Pancreas (tissue), 10 donors: ENCODE measurements at regions not wholly inside any gene's neighbourhood (a gene's known extent, or its start where the extent isn't known, plus 50 kb on each side); places are given as distances from the start of the nearest gene placed in this dataset.
A peak's percentile ranks its signal among the peaks of the same experiment; 100 is the strongest.
"Not testable (repeated sequence)": the region's sequence is repeated elsewhere in the genome, so short reads cannot be mapped to it uniquely, and the experiment has no call there.

Source experiments
- ATAC-seq, 4 donors: fragments of 200-7000 bp; cut with Tn5 transposase; one replicate each; pipeline versions ENCODE4 v1.8.0 to v1.9.1; 2020; ENCODE audit warnings: mild to moderate bottlenecking in 4 of 4, moderate library complexity in 4 of 4
- DNase-seq, 6 donors: peaks; one replicate each; pipeline ENCODE4 v3.0.0-alpha.2; 2020
- FAIRE-seq: peaks from 2 replicates; lab custom pipeline; 2012; peaks lifted over from hg19 to GRCh38; lab: Jason Lieb, UNC
- H3K27ac ChIP-seq, 4 donors: fragments of 200-600 bp; sonication (generic); 1 replicate in 3 of 4; 2 replicates in 1 of 4; pipeline versions ENCODE4 v1.5.0 to v1.8.0; 2020
- H3K27me3 ChIP-seq, 4 donors: fragments of 200-600 bp; one replicate each; pipeline ENCODE4 v1.8.0; 2021
- H3K36me3 ChIP-seq, 3 donors: fragments of 200-600 bp; sonication (generic) in 1 of 3; one replicate each; pipeline versions ENCODE4 v1.5.0 to v1.8.0; 2020 to 2021
- H3K4me1 ChIP-seq, 3 donors: fragments of 200-600 bp; one replicate each; pipeline ENCODE4 v1.8.0; 2021
- H3K4me3 ChIP-seq, 4 donors: fragments of 200-600 bp; sonication (generic) in 2 of 4; one replicate each; pipeline versions ENCODE4 v1.5.0 to v1.8.0; 2020 to 2021
- H3K9me3 ChIP-seq, 4 donors: fragments of 200-600 bp; one replicate each; pipeline ENCODE4 v1.8.0; 2021
- CTCF ChIP-seq, 4 donors: fragments of 200-600 bp; sonication (generic) in 3 of 4; IDR thresholded peaks; one replicate each; pipeline versions ENCODE4 v1.5.0 to v1.8.0; 2021; ENCODE audit warnings: antibody characterized with exemption in 4 of 4
- WGBS, 2 donors: extraction: QIAGEN DNeasy Blood & Tissue Kit; methylation state at CpG; one replicate each; pipeline ENCODE4 v1.1.7; 2013; 5-methylcytosine and 5-hydroxymethylcytosine counted together
- intact Hi-C, 3 donors: fragments of 100-400 bp; cut with DNase I; formaldehyde crosslinking; loops; one replicate each; pipeline versions ENCODE4 v1.11.1 to v1.14.2; 2022
- donor health status: healthy with polysubstance abuse.
- donor health status: DM: no; HTN: no; CAD: no; lungs with moderate emphysema.
- donor health status: DM: no; HTN: no; CAD: no.
- donor health status: control.
- donor health status: control.
- donor health status: Bipolar disorder and iron deficiency.
- donor health status: DM: yes; HTN: yes; CAD: no.
- donor health status: DM: no; HTN: no; CAD: no.
- donor health status: DM: no; HTN: no; CAD: no.
- donor health status: DM: yes; HTN: yes; CAD: no.

- ATAC-seq (no peak), FAIRE-seq (no peak), DNase-seq (no peak)
- Histone ChIP-seq H3K36me3 (no peaks in the 10 kb centered on the region), H3K4me1 (no peaks in the 10 kb centered on the region), H3K27ac (no peak overlapping the region), H3K27me3 (no peaks in the 10 kb centered on the region), H3K4me3 (no peak overlapping the region), H3K9me3 (no peaks in the 10 kb centered on the region)
- TF ChIP-seq CTCF (IDR thresholded peaks at IDR 0.05), result no peak
- 89 to 93% methylated on average over 5 of the region's 5 CpGs for WGBS, 2 donors
- intact Hi-C loops, result no loop called here
Measured at GRCh38 chr6:15908871-15909270, 220.0 kb upstream of the MYLIP start.

GRCh38 chr6:15907914-15908518 lies 220.9 kb upstream of the MYLIP start:
- no peak overlapping the region for H3K4me3 ChIP-seq
- FAIRE-seq (no peak), ATAC-seq (peak; percentile 61 to 67 (median 66)), DNase-seq (peak in 2 of 6 donors; percentile 15 to 19)
- H3K27ac ChIP-seq, result no peak overlapping the region
- no peak for TF ChIP-seq CTCF (IDR thresholded peaks at IDR 0.05)
- no peaks in the 10 kb centered on the region for H3K4me1 ChIP-seq
- WGBS, 2 donors, result 53 to 54% methylated on average over 11 of the region's 11 CpGs
- no peaks in the 10 kb centered on the region for H3K27me3 ChIP-seq
- intact Hi-C loops, result no loop called here
- H3K9me3 ChIP-seq, result no peaks in the 10 kb centered on the region
- no peaks in the 10 kb centered on the region for H3K36me3 ChIP-seq

DNA sequence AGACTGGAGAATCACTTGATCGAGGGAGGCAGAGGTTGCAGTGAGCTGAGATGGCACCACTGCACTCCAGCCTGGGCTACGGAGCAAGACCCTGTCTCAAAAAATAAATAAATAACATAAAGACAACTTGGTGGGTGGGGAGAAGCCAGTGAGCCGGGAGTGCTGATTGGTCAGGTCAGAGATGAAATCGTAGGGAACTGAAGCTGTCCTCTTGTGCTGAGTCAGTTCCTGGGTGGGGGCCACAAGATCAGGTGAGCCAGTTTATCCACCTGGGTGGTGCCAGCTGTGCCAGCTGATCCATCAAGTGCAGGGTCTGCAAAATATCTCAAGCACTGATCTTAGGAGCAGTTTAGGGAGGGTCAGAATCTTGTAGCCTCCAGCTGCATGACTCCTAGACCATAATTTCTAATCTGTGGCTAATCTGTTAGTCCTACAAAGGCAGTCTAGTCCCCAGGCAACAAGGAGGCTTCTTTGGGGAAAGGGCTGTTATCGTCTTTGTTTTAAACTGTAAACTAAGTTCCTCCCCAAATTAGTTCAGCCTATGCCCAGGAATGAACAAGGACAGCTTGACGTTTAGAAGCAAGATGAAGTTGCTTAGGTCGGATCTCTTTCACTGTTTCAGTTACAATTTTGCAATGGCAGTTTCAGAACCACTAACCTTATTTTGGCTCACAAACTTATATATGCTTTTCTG lies 221.5 kb upstream of the MYLIP start:
- H3K27me3 ChIP-seq, H3K36me3 ChIP-seq, H3K9me3 ChIP-seq, intact Hi-C loops, DNase-seq, H3K4me1 ChIP-seq, H3K4me3 ChIP-seq, FAIRE-seq, H3K27ac ChIP-seq, ATAC-seq: not testable (repeated sequence)
- whole genome bisulfite sequencing, 2 donors, result 82 to 87% methylated on average over 7 of the region's 7 CpGs

DNA sequence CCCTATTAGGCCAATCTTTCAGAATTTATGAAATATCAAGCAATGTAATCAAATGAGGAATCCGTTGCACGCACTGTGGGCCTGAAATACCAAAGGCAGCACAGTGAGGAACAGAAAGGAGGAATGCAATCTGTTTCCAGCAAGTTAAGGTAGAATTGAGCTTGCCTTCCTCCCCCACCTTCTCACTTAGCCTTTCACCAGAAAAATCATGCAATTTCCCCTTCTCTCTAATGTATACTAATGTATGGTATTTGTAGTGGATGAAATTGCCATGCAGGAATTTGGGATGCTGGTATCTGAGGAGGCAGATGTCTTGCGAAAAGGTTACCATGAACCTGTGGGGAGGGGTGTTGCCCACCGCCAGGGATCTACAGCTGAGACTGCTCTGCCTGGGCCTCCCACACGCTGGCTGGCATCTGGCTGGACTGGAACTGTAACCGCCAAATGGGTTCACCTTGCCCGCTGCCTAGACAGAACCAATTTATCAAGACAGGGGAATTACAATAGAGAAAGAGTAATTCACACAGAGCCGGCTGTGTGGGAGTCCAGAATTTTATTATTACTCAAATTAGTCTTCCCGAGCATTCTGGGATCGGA lies 222.4 kb upstream of the MYLIP start:
- TF ChIP-seq CTCF (IDR thresholded peaks at IDR 0.05), result no peak
- H3K27ac ChIP-seq, result no peak overlapping the region
- WGBS, 2 donors, result 79 to 84% methylated on average over 10 of the region's 10 CpGs
- ATAC-seq (peak in 1 of 4 donors; percentile 31), DNase-seq (no peak), FAIRE-seq (no peak)
- intact Hi-C loops, result no loop called here
- H3K27me3 ChIP-seq, result no peaks in the 10 kb centered on the region
- no peak overlapping the region for H3K4me3 ChIP-seq
- no peaks in the 10 kb centered on the region for H3K9me3 ChIP-seq
- no peaks in the 10 kb centered on the region for H3K36me3 ChIP-seq
- H3K4me1 ChIP-seq, result no peaks in the 10 kb centered on the region

DNA sequence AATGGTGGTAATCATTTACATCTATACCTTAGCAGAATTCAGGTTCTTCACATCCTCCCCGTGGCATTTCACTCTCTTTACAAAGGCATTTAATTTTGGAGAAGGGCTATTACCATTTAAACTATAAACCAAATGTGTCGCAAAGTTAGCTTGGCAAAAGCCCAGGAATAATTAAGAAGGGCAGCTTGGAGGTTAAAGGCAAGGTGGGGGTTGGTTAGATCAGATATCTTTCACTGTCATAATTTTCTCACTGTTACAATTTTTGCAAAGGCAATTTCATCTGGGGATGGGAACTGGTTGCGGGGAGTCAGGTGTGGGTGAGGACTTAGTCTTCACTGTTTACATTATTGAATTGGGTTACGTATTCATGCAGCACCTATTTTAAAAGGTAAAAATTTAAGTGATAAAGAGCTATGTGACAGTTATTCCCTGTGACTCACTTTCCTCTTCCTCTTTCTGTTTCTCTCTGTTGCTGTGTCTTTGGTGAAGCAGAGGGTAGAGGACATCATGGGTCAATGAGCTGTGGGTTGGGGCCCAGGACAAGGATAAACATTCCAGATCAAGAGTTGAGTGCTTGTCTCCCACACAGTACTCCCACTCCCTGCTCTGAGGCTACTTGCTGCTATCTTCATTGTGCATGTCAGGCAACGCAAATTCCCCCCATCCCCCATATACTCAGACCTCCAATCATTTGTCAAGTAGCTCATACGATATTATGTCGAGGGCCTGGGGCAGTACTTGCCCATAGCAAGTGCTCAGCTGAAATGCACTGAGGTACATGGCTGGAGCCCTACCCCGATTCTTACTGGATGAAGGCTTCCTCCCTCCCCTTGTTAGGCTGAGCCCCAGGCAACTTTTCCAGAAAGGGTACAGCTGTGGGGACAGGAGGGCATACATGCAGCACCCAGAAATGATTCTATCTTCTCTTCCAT lies 223.1 kb upstream of the MYLIP start:
- no peaks in the 10 kb centered on the region for H3K9me3 ChIP-seq
- no peak overlapping the region for H3K4me3 ChIP-seq
- H3K27ac ChIP-seq, result no peak overlapping the region
- peak in 1 of 4 donors; percentile 39 for ATAC-seq
- DNase-seq, result no peak
- no peak for TF ChIP-seq CTCF (IDR thresholded peaks at IDR 0.05)
- 80 to 87% methylated on average over 8 of the region's 8 CpGs for WGBS, 2 donors
- H3K27me3 ChIP-seq, result no peaks in the 10 kb centered on the region
- no peaks in the 10 kb centered on the region for H3K36me3 ChIP-seq
- no peak for FAIRE-seq
- no peaks in the 10 kb centered on the region for H3K4me1 ChIP-seq
- intact Hi-C loops, result no loop called here
